GM12878 (cell line): ENCODE measurements at regions not wholly inside any gene's neighbourhood (a gene's known extent, or its start where the extent isn't known, plus 50 kb on each side); places are given as distances from the start of the nearest gene placed in this dataset.

Experiments
- ATAC-seq: fragments of 200-7000 bp; cut with Tn5 transposase; 3 replicates; pipeline ENCODE4 v1.9.1; 2020; ENCODE audit warnings: mild to moderate bottlenecking, moderate library complexity
- BruUV-seq: library from RNA; stranded (reverse); fragments of 400-500 nt; replicated peaks from 2 replicates; lab custom pipeline; 2021; lab: Mats Ljungman, UMichigan
- CTCF ChIA-PET: fragments of 300-600 bp; sonication (Branson Sonifier 250); formaldehyde crosslinking; extraction: SDS; loops from one replicate; lab custom pipeline; 2021; ENCODE audit warnings: inconsistent platforms; lab: Yijun Ruan, JAX
- POLR2A ChIA-PET: fragments of 350-600 bp; formaldehyde crosslinking; extraction: SDS; loops from one replicate; lab custom pipeline; 2021; ENCODE audit warnings: inconsistent platforms; lab: Charles Lee
- RAD21 ChIA-PET: fragments of 300-600 bp; sonication (Branson Sonifier 250); formaldehyde crosslinking; loops from one replicate; lab custom pipeline; 2023; ENCODE audit warnings: antibody characterized with exemption; ENCODE audit not compliant: unreplicated experiment; lab: Charles Lee
- SMC1A ChIA-PET: fragments of 300-600 bp; sonication (Branson Sonifier 250); formaldehyde crosslinking; loops from one replicate; lab custom pipeline; 2023; ENCODE audit not compliant: unreplicated experiment, uncharacterized antibody; lab: Charles Lee
- DNase-seq: peaks from one replicate; pipeline ENCODE4 v3.0.0-alpha.2; 2011; ENCODE audit warnings: low read depth, low spot score
- FAIRE-seq: peaks from 3 replicates; lab custom pipeline; 2011; peaks lifted over from hg19 to GRCh38; lab: Jason Lieb, UNC
- H2AFZ ChIP-seq: 2 replicates; pipeline ENCODE4 v1.6.0; 2011; ENCODE audit warnings: low read depth, low read length, control low read depth; ENCODE audit not compliant: control insufficient read depth
- H3K27ac ChIP-seq: 2 replicates; pipeline ENCODE4 v1.5.1; 2011; ENCODE audit warnings: control low read depth; ENCODE audit not compliant: control insufficient read depth, insufficient read depth
- H3K27me3 ChIP-seq, 2 experiments: replicated peaks in 1 of 2; 2 replicates each; pipeline versions ENCODE4 v1.6.0 to v1.6.1; 2011; ENCODE audit warnings: low read length in 1 of 2; ENCODE audit not compliant: control insufficient read depth in 2 of 2, insufficient read depth in 2 of 2
- H3K36me3 ChIP-seq, 2 experiments: 2 replicates each; pipeline ENCODE4 v1.5.1; 2011; ENCODE audit warnings: low read length in 1 of 2; ENCODE audit not compliant: control insufficient read depth in 2 of 2, insufficient read depth in 2 of 2
- H3K4me1 ChIP-seq: 2 replicates; pipeline ENCODE4 v1.6.1; 2011; ENCODE audit warnings: mild to moderate bottlenecking, low read length, moderate library complexity, mixed read lengths; ENCODE audit not compliant: control insufficient read depth, insufficient read depth
- H3K4me2 ChIP-seq: 2 replicates; pipeline ENCODE4 v1.6.0; 2011; ENCODE audit warnings: control low read depth; ENCODE audit not compliant: control insufficient read depth, insufficient read depth
- H3K4me3 ChIP-seq: fragments of 200-600 bp; sonication (generic); 2 replicates; pipeline ENCODE4 v1.5.1; 2016
- H3K79me2 ChIP-seq: 2 replicates; pipeline ENCODE4 v1.6.0; 2011; ENCODE audit warnings: low read length; ENCODE audit not compliant: control insufficient read depth, insufficient read depth
- H3K9ac ChIP-seq: 2 replicates; pipeline ENCODE4 v1.8.0; 2011; ENCODE audit warnings: low read length, control low read depth, mixed read lengths; ENCODE audit not compliant: control insufficient read depth, insufficient read depth
- H3K9me3 ChIP-seq: replicated peaks from 3 replicates; pipeline ENCODE4 v1.5.1; 2011; ENCODE audit warnings: mild to moderate bottlenecking, low read length; ENCODE audit not compliant: control insufficient read depth, insufficient read depth
- H4K20me1 ChIP-seq: 2 replicates; pipeline ENCODE4 v1.6.0; 2011; ENCODE audit not compliant: control insufficient read depth, insufficient read depth
- ATF7 ChIP-seq: fragments of 450-650 bp; IDR thresholded peaks from 2 replicates; pipeline ENCODE4 v1.6.1; 2016; ENCODE audit warnings: low read depth, mild to moderate bottlenecking
- BACH1 ChIP-seq: fragments of 450-650 bp; IDR thresholded peaks from 2 replicates; pipeline ENCODE4 v1.6.1; 2017; ENCODE audit warnings: mild to moderate bottlenecking, borderline replicate concordance
- BRCA1 ChIP-seq: IDR thresholded peaks from 2 replicates; pipeline ENCODE4 v1.6.1; 2011; ENCODE audit warnings: low read depth, low read length, improper control_type of control experiment
- CHD4 ChIP-seq: fragments of 200-600 bp; sonication (generic); IDR thresholded peaks from 2 replicates; pipeline ENCODE4 v1.6.1; 2016; ENCODE audit warnings: mild to moderate bottlenecking
- EZH2 ChIP-seq: IDR thresholded peaks from 2 replicates; pipeline ENCODE4 v1.6.1; 2012; ENCODE audit warnings: low read depth, mild to moderate bottlenecking, control low read depth, inconsistent platforms, low read length, borderline replicate concordance; ENCODE audit not compliant: control insufficient read depth
- NR2C1 ChIP-seq: fragments of 450-650 bp; IDR thresholded peaks from 2 replicates; pipeline ENCODE4 v1.6.1; 2017; ENCODE audit warnings: antibody characterized with exemption, mild to moderate bottlenecking, moderate library complexity
- RAD51 ChIP-seq: fragments of 450-650 bp; IDR thresholded peaks from 2 replicates; pipeline ENCODE4 v1.6.1; 2016; ENCODE audit warnings: moderate library complexity, mild to moderate bottlenecking, inconsistent platforms
- SIN3A ChIP-seq: IDR thresholded peaks from 2 replicates; pipeline ENCODE4 v1.6.1; 2012; ENCODE audit warnings: low read depth, low read length, improper control_type of control experiment
- SREBF1 ChIP-seq: IDR thresholded peaks from 2 replicates; pipeline ENCODE4 v1.6.1; 2012; ENCODE audit warnings: mild to moderate bottlenecking, low read length
- TCF12 ChIP-seq: IDR thresholded peaks from 2 replicates; pipeline ENCODE4 v1.6.1; 2011; ENCODE audit warnings: low read depth, mild to moderate bottlenecking, low read length
- ZSCAN29 ChIP-seq: fragments of 450-650 bp; IDR thresholded peaks from 2 replicates; pipeline ENCODE4 v1.6.1; 2017; ENCODE audit warnings: mild to moderate bottlenecking, moderate library complexity
- WGBS: methylation state at CpG from one replicate; pipeline ENCODE4 v1.1.6; 2016; ENCODE audit warnings: low lambda C conversion rate; ENCODE audit not compliant: insufficient replicate concordance, insufficient coverage; ENCODE audit errors: missing lambda C conversion rate; 5-methylcytosine and 5-hydroxymethylcytosine counted together
- in situ Hi-C: fragments of 300-500 bp; cut with MboI; formaldehyde crosslinking; loops from 9 replicates; pipeline ENCODE4 v1.14.3; 2018; ENCODE audit warnings: mixed read lengths
- intact Hi-C: fragments of 100-400 bp; cut with micrococcal nuclease; formaldehyde crosslinking; loops from one replicate; pipeline ENCODE4 v1.14.2; 2022; ENCODE audit not compliant: unreplicated experiment
- TF ChIP-seq, protein P1 (sequence below): fragments of 450-650 bp; IDR thresholded peaks from 2 replicates; pipeline ENCODE4 v1.6.1; 2017; ENCODE audit warnings: mild to moderate bottlenecking, low read depth, inconsistent platforms; ENCODE audit not compliant: poor library complexity, severe bottlenecking

GRCh38 chr2:196444442-196444841 lies 195.1 kb upstream of the CCDC150 start:
- WGBS: 100% methylated on average over 1 of the region's 1 CpG
- FAIRE-seq (no peak), ATAC-seq (no peak), DNase-seq (no peak)
- BruUV-seq: no TSS peak
- Histone ChIP-seq H3K4me2 (no peak overlapping the region), H2AFZ (no peak overlapping the region), H4K20me1 (no peaks in the 10 kb centered on the region), H3K27me3 (no peaks in the 10 kb centered on the region), H3K27ac (no peak overlapping the region), H3K4me1 (peaks cover 36% of the 10 kb centered on the region), H3K9ac (no peak overlapping the region), H3K79me2 (no peaks in the 10 kb centered on the region), H3K36me3 (no peaks in the 10 kb centered on the region), H3K9me3 (peaks cover 4% of the 10 kb centered on the region; the same call in 2 of the 3 replicates), H3K4me3 (no peak overlapping the region)
- ChIA-PET POLR2A (interaction anchor here (1.0 kb wide), 1 partner anchor 71 kb away, joined by 4 read pairs; no protein-coding TSS in a partner anchor), RAD21 (interaction anchor here (1.0 to 2.3 kb wide), 6 partner anchors 9 to 147 kb away, joined by 3 to 12 read pairs (median 4); no protein-coding TSS in a partner anchor), SMC1A (interaction anchor here (0.8 to 2.5 kb wide), 5 partner anchors 9 to 63 kb away, joined by 3 to 18 read pairs (median 3); no protein-coding TSS in a partner anchor), CTCF (interaction anchor here (0.7 to 2.8 kb wide), 5 partner anchors 9 to 367 kb away, joined by 3 to 25 read pairs (median 3); no protein-coding TSS in a partner anchor)
- intact Hi-C loops: no loop called here
- in situ Hi-C loops: no loop called here
- TF ChIP-seq ZSCAN29: no peak
- TF ChIP-seq TCF12: no peak
- TF ChIP-seq RAD51: no peak
- no peak for TF ChIP-seq BACH1
- TF ChIP-seq SREBF1: no peak
- TF ChIP-seq, protein P1, sequence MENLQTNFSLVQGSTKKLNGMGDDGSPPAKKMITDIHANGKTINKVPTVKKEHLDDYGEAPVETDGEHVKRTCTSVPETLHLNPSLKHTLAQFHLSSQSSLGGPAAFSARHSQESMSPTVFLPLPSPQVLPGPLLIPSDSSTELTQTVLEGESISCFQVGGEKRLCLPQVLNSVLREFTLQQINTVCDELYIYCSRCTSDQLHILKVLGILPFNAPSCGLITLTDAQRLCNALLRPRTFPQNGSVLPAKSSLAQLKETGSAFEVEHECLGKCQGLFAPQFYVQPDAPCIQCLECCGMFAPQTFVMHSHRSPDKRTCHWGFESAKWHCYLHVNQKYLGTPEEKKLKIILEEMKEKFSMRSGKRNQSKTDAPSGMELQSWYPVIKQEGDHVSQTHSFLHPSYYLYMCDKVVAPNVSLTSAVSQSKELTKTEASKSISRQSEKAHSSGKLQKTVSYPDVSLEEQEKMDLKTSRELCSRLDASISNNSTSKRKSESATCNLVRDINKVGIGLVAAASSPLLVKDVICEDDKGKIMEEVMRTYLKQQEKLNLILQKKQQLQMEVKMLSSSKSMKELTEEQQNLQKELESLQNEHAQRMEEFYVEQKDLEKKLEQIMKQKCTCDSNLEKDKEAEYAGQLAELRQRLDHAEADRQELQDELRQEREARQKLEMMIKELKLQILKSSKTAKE: no peak
- TF ChIP-seq NR2C1: no peak
- no peak for TF ChIP-seq EZH2
- no peak for TF ChIP-seq SIN3A
- no peak for TF ChIP-seq CHD4
- no peak for TF ChIP-seq BRCA1
- no peak for TF ChIP-seq ATF7
